Nephron (organoid): ENCODE measurements at regions not wholly inside any gene's neighbourhood (a gene's known extent, or its start where the extent isn't known, plus 50 kb on each side); places are given as distances from the start of the nearest gene placed in this dataset.
"Not testable (repeated sequence)": the region's sequence is repeated elsewhere in the genome, so short reads cannot be mapped to it uniquely, and the experiment has no call there.

Experiments used
- H3K27ac Mint-ChIP-seq, 3 experiments: 2 replicates each; pipeline ENCODE4 v1.8.0; 2020; ENCODE audit warnings: mixed read lengths in 3 of 3, mild to moderate bottlenecking in 2 of 3, moderate library complexity in 1 of 3
- H3K27me3 Mint-ChIP-seq: 2 replicates; pipeline ENCODE4 v1.8.0; 2021; ENCODE audit warnings: low read depth, mild to moderate bottlenecking, moderate library complexity, mixed read lengths
- H3K36me3 Mint-ChIP-seq: 2 replicates; pipeline ENCODE4 v1.8.0; 2020; ENCODE audit warnings: low read depth, mixed read lengths
- H3K4me1 Mint-ChIP-seq: 2 replicates; pipeline ENCODE4 v1.8.0; 2020; ENCODE audit warnings: mixed read lengths
- H3K4me3 Mint-ChIP-seq, 3 experiments: 2 replicates each; pipeline ENCODE4 v1.8.0; 2020; ENCODE audit warnings: mild to moderate bottlenecking in 3 of 3, mixed read lengths in 3 of 3, moderate library complexity in 2 of 3
- H3K9me3 Mint-ChIP-seq: 2 replicates; pipeline ENCODE4 v1.8.0; 2020; ENCODE audit warnings: mixed read lengths
- TF ChIP-seq, protein P1 (sequence below), 3 experiments: fragments of 200-600 bp; sonication (generic); IDR thresholded peaks; one replicate each; pipeline ENCODE4 v1.5.0; 2021; ENCODE audit warnings: antibody characterized with exemption in 3 of 3; ENCODE audit not compliant: unreplicated experiment in 3 of 3

DNA sequence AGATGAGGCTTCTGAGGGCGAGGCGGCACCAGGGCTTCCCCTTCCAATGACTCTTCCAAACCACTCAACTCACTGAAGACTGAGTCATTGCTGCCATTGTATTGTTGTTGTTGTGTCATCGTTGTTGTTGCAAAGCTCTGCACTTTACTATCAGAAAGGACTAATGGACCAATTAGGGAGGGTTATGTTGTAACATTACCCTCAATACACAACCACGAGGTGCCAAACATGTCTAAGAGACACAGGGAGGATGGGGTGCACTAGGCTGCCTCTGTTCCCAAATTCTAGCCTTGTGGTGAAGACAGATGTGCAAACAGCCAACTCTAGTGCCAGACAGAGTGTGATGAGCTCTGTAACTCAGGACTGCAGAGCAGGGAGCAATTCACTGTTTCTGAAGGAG is 1075.2 kb downstream of the UQCRFS1 start:
- Mint-ChIP-seq H3K9me3 (peaks cover 4% of the 10 kb centered on the region), H3K36me3 (peaks cover 4% of the 10 kb centered on the region), H3K27me3 (peaks cover 8% of the 10 kb centered on the region), H3K4me3 (no peak overlapping the region), H3K27ac (no peak overlapping the region), H3K4me1 (no peaks in the 10 kb centered on the region)
- TF ChIP-seq, protein P1, sequence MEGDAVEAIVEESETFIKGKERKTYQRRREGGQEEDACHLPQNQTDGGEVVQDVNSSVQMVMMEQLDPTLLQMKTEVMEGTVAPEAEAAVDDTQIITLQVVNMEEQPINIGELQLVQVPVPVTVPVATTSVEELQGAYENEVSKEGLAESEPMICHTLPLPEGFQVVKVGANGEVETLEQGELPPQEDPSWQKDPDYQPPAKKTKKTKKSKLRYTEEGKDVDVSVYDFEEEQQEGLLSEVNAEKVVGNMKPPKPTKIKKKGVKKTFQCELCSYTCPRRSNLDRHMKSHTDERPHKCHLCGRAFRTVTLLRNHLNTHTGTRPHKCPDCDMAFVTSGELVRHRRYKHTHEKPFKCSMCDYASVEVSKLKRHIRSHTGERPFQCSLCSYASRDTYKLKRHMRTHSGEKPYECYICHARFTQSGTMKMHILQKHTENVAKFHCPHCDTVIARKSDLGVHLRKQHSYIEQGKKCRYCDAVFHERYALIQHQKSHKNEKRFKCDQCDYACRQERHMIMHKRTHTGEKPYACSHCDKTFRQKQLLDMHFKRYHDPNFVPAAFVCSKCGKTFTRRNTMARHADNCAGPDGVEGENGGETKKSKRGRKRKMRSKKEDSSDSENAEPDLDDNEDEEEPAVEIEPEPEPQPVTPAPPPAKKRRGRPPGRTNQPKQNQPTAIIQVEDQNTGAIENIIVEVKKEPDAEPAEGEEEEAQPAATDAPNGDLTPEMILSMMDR (IDR thresholded peaks at IDR 0.05; ENCODE audit: unreplicated experiment in 3 of 3) = no peak

DNA sequence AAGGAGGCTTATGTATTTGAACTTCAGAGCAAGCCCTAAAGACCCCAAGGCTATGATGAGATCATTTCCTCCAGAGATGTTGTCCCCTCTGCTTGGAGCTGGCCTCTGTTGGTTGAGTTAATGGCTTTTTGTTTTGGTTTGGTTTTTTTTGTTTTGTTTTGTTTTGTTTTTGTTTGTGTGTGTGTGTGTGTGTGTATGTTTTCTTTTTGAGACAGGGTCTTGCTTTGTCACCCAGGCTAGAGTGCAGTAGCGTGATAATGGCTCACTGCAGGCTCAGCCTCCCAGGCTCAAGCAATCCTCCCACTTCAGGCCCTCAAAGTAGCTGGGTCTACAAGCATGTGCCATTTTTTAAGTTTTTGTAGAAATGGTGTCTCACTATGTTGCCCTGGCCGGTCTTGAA is 1076.2 kb downstream of the UQCRFS1 start:
- Mint-ChIP-seq H3K4me1 (no peaks in the 10 kb centered on the region), H3K27me3 (peaks cover 8% of the 10 kb centered on the region), H3K36me3 (peaks cover 4% of the 10 kb centered on the region), H3K27ac (peak overlapping the region in 1 of 3 experiments; percentile 36), H3K4me3 (no peak overlapping the region), H3K9me3 (peaks cover 4% of the 10 kb centered on the region)
- TF ChIP-seq, protein P1 (IDR thresholded peaks at IDR 0.05; ENCODE audit: unreplicated experiment in 3 of 3) = no peak

DNA sequence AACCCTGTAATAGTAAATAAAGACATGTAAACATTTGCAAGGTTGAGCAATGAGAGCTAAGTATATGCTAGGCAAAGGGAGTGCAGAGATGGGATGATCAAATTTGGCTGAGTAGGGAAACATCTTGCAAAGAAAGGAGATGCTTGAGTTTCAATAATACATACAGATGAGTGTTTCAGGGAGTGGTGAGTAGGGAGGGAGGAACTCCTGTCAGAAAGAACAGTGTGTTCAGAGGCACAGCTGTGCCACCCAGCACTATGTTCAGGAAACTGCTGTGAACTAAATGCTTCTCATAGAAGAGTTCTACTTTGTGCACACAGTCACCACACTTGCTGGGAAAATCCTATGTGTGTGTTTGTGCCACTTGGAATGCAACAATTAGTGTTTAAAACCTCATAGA is 1077.1 kb downstream of the UQCRFS1 start:
- Mint-ChIP-seq H3K27me3 (peaks cover 4% of the 10 kb centered on the region), H3K9me3 (peaks cover 2% of the 10 kb centered on the region), H3K36me3 (peaks cover 1% of the 10 kb centered on the region), H3K4me3 (no peak overlapping the region), H3K4me1 (peaks cover 6% of the 10 kb centered on the region), H3K27ac (no peak overlapping the region)
- TF ChIP-seq, protein P1 (IDR thresholded peaks at IDR 0.05; ENCODE audit: unreplicated experiment in 3 of 3) = no peak

DNA sequence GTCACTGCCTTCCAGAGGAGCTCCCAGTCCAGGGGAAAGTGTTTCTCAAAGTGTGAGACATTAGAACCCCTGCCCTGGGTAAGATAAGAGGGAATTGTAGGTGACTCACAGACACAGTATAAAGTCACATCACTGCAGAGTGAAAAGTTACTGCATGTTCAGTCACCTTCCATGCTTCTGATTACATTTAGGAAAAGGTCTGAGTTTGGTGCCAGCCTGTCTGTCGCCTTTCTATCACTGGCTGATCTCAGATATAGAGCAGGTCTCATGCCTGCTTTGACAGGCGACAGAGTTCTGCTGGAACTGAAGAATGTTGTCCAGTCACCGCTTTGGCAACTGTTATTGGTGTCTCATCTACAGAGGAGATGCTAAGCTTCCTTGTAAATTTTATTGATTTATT is 1078.6 kb downstream of the UQCRFS1 start:
- Mint-ChIP-seq H3K27ac (no peak overlapping the region), H3K4me3 (no peak overlapping the region), H3K27me3 (peaks cover 4% of the 10 kb centered on the region), H3K9me3 (no peaks in the 10 kb centered on the region), H3K4me1 (peaks cover 16% of the 10 kb centered on the region), H3K36me3 (no peaks in the 10 kb centered on the region)
- TF ChIP-seq, protein P1 (IDR thresholded peaks at IDR 0.05; ENCODE audit: unreplicated experiment in 3 of 3) = no peak

DNA sequence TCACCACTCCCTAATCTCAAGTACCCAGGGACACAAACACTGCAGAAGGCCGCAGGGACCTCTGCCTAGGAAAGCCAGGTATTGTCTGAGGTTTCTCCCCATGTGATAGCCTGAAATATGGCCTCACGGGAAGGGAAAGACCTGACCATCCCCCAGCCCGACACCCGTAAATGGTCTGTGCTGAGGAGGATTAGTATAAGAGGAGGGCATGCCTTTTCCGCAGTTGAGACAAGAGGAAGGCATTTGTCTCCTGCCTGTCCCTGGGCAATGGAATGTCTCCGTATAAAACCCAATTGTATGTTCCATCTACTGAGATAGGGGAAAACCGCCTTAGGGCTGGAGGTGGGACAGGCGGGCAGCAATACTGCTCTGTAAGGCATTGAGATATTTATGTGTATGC is 1082.1 kb downstream of the UQCRFS1 start:
- H3K4me1 Mint-ChIP-seq = peaks cover 41% of the 10 kb centered on the region
- H3K9me3 Mint-ChIP-seq = not testable (repeated sequence)
- peak overlapping the region in 2 of 3 experiments; percentile 41 to 46 for H3K27ac Mint-ChIP-seq

DNA sequence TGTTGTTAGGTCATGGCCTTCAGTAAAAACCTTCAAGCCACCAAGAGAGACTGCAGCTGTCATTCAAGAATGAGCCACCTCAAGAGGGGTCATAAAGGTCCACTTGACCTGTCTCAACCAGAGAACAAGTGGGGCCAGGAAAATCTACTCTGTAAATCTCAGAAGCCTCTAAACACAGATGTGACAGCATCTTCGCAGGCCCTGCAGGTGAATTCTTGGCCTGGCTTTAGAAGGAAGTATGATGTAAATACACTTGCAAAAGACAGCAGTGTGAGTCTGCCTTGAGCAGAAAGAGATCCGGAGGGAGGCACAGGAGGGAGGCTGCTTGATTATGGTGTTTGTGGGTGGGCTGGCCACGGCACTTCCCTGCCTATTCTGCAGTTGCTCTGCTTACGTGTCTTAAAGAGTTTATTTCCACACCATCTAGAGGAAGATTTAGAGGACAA is 1082.9 kb downstream of the UQCRFS1 start:
- Mint-ChIP-seq H3K36me3 (no peaks in the 10 kb centered on the region), H3K27ac (peak overlapping the region; percentile 23 to 77 (median 50)), H3K9me3 (no peaks in the 10 kb centered on the region), H3K4me3 (no peak overlapping the region), H3K4me1 (peaks cover 42% of the 10 kb centered on the region), H3K27me3 (no peaks in the 10 kb centered on the region)
- TF ChIP-seq, protein P1 (IDR thresholded peaks at IDR 0.05; ENCODE audit: unreplicated experiment in 3 of 3) = no peak

More for the DNA sequence above, 1082.1 kb downstream of the UQCRFS1 start:
- not testable (repeated sequence) for H3K27me3 Mint-ChIP-seq, H3K36me3 Mint-ChIP-seq, H3K4me3 Mint-ChIP-seq
